ENCODE measurements at regions not wholly inside any gene's neighbourhood (a gene's known extent, or its start where the extent isn't known, plus 50 kb on each side); places are given as distances from the start of the nearest gene placed in this dataset.
"Not testable (repeated sequence)": the region's sequence is repeated elsewhere in the genome, so short reads cannot be mapped to it uniquely, and the experiment has no call there.

- no peak for DNase-seq
These were observed 609.2 kb upstream of the FOXG1 start for GRCh38 chr14:28157289-28157869.

- DNase-seq = no peak
These were observed 608.4 kb upstream of the FOXG1 start for GRCh38 chr14:28157887-28158791.

- DNase-seq = no peak
These were observed 605.5 kb upstream of the FOXG1 start for GRCh38 chr14:28161040-28161439.

- DNase-seq = no peak
These were observed 603.4 kb upstream of the FOXG1 start for GRCh38 chr14:28163233-28163632.

GRCh38 chr14:28163897-28164296 is 602.7 kb upstream of the FOXG1 start:
- DNase-seq = no peak

- DNase-seq = not testable (repeated sequence)
These were observed 578.4 kb upstream of the FOXG1 start for GRCh38 chr14:28187902-28188830.

- no peak for DNase-seq
These were observed 569.7 kb upstream of the FOXG1 start for GRCh38 chr14:28196878-28197277.

- DNase-seq = no peak
These were observed 546.2 kb upstream of the FOXG1 start for GRCh38 chr14:28220391-28220790.

- no peak for DNase-seq
These were observed 525.7 kb upstream of the FOXG1 start for GRCh38 chr14:28240909-28241308.

GRCh38 chr14:28242895-28243294 is 523.7 kb upstream of the FOXG1 start:
- DNase-seq = no peak

- no peak for DNase-seq
These were observed 523.0 kb upstream of the FOXG1 start for GRCh38 chr14:28243600-28243999.

- no peak for DNase-seq
These were observed 521.4 kb upstream of the FOXG1 start for GRCh38 chr14:28245216-28245615.

- no peak for DNase-seq
These were observed 519.1 kb upstream of the FOXG1 start for GRCh38 chr14:28247491-28247890.

- not testable (repeated sequence) for DNase-seq
These were observed 514.5 kb upstream of the FOXG1 start for GRCh38 chr14:28252124-28252523.

- DNase-seq = no peak
These were observed 511.8 kb upstream of the FOXG1 start for GRCh38 chr14:28254768-28255167.

- no peak for DNase-seq
These were observed 502.3 kb upstream of the FOXG1 start for GRCh38 chr14:28264306-28264705.

- DNase-seq = no peak
These were observed 494.3 kb upstream of the FOXG1 start for GRCh38 chr14:28272270-28272669.

GRCh38 chr14:28280530-28280929 is 486.1 kb upstream of the FOXG1 start:
- no peak for DNase-seq

- no peak for DNase-seq
These were observed 485.5 kb upstream of the FOXG1 start for GRCh38 chr14:28280997-28281598.

GRCh38 chr14:28284546-28285300 is 481.9 kb upstream of the FOXG1 start:
- DNase-seq = no peak

- DNase-seq = no peak
These were observed 471.6 kb upstream of the FOXG1 start for GRCh38 chr14:28294834-28295440.

- DNase-seq = no peak
These were observed 469.0 kb upstream of the FOXG1 start for GRCh38 chr14:28297559-28297958.
